ENCODE measurements at regions not wholly inside any gene's neighbourhood (a gene's known extent, or its start where the extent isn't known, plus 50 kb on each side); places are given as distances from the start of the nearest gene placed in this dataset.

DNA sequence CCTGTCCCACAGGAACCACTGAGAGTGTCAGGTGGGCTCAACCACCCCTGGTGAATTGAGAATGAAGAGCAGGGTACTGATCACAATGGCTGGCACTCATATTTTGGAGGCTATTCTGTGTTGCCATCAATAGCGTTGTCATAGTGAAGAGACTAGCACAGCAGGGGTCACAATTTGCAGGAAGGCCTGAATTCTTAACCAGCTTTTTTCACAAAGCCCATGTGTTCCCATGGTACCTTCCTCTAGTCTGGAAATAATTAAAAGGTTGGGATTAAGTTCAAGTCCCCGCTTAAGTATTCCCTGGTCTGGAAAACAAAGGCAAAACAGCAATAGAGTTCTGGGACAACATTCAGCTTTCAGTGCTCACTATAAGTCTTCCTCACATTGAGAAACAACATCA lies 1051.7 kb downstream of the C4orf33 start:
- TF ChIP-seq, protein P1, sequence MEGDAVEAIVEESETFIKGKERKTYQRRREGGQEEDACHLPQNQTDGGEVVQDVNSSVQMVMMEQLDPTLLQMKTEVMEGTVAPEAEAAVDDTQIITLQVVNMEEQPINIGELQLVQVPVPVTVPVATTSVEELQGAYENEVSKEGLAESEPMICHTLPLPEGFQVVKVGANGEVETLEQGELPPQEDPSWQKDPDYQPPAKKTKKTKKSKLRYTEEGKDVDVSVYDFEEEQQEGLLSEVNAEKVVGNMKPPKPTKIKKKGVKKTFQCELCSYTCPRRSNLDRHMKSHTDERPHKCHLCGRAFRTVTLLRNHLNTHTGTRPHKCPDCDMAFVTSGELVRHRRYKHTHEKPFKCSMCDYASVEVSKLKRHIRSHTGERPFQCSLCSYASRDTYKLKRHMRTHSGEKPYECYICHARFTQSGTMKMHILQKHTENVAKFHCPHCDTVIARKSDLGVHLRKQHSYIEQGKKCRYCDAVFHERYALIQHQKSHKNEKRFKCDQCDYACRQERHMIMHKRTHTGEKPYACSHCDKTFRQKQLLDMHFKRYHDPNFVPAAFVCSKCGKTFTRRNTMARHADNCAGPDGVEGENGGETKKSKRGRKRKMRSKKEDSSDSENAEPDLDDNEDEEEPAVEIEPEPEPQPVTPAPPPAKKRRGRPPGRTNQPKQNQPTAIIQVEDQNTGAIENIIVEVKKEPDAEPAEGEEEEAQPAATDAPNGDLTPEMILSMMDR (IDR thresholded peaks at IDR 0.05): no peak
- no peak for TF ChIP-seq POLR2A (IDR thresholded peaks at IDR 0.05)

All from testis (tissue), 2 donors.